AG04449 (cell line): ENCODE measurements at regions not wholly inside any gene's neighbourhood (a gene's known extent, or its start where the extent isn't known, plus 50 kb on each side); places are given as distances from the start of the nearest gene placed in this dataset.

Experiments
- CTCF ChIA-PET: fragments of 350-600 bp; formaldehyde crosslinking; extraction: SDS; loops from one replicate; lab custom pipeline; 2021; ENCODE audit warnings: antibody characterized with exemption; lab: Yijun Ruan, JAX
- POLR2A ChIA-PET: fragments of 400-600, 350-600 bp; formaldehyde crosslinking; extraction: SDS; loops from one replicate; lab custom pipeline; 2020; ENCODE audit warnings: antibody characterized with exemption, inconsistent platforms; lab: Yijun Ruan, JAX
- DNase-seq: peaks from one replicate; pipeline ENCODE4 v3.0.0-alpha.2; 2010; ENCODE audit warnings: low read depth, low spot score
- H3K4me3 ChIP-seq: 2 replicates; pipeline ENCODE4 v1.5.1; 2011; ENCODE audit warnings: low read depth, mild to moderate bottlenecking, control low read depth, low read length
- TF ChIP-seq, protein P1 (sequence below): IDR thresholded peaks from one replicate; pipeline ENCODE4 v1.5.1; 2011; ENCODE audit warnings: mild to moderate bottlenecking, moderate library complexity, low read length, control low read depth, inconsistent platforms; ENCODE audit not compliant: insufficient read depth; ENCODE audit errors: missing control alignments

- CTCF ChIA-PET = no interaction called here
- POLR2A ChIA-PET = no interaction called here
- no peak for DNase-seq
- H3K4me3 ChIP-seq = no peak overlapping the region
- TF ChIP-seq, protein P1, sequence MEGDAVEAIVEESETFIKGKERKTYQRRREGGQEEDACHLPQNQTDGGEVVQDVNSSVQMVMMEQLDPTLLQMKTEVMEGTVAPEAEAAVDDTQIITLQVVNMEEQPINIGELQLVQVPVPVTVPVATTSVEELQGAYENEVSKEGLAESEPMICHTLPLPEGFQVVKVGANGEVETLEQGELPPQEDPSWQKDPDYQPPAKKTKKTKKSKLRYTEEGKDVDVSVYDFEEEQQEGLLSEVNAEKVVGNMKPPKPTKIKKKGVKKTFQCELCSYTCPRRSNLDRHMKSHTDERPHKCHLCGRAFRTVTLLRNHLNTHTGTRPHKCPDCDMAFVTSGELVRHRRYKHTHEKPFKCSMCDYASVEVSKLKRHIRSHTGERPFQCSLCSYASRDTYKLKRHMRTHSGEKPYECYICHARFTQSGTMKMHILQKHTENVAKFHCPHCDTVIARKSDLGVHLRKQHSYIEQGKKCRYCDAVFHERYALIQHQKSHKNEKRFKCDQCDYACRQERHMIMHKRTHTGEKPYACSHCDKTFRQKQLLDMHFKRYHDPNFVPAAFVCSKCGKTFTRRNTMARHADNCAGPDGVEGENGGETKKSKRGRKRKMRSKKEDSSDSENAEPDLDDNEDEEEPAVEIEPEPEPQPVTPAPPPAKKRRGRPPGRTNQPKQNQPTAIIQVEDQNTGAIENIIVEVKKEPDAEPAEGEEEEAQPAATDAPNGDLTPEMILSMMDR = no peak
Observed at GRCh38 chr10:21047511-21047910, 150.4 kb upstream of the NEBL start.

- CTCF ChIA-PET = no interaction called here
- no peak overlapping the region for H3K4me3 ChIP-seq
- TF ChIP-seq, protein P1 = no peak
- no peak for DNase-seq
- POLR2A ChIA-PET = no interaction called here
Observed at GRCh38 chr10:21047096-21047495, 150.0 kb upstream of the NEBL start.

DNA sequence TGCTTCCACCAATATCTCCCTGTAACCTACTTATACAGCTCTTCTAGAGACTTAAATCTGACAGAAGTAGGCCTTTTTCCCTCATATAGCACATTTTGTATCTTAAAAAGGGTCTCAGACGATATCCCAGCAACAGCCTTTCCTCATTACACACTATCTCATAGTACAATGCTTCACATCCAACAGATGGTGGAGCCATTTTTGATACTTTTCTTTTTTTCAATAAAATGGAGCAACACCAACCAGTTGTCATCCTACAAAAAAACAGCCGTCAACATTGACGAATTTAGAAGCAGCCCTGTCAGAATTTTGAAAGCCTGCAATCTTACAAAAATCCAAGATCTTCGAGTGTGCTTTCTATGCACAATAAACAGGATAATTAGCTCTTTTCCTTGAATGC lies 145.9 kb upstream of the NEBL start:
- POLR2A ChIA-PET = no interaction called here
- TF ChIP-seq, protein P1 = no peak
- H3K4me3 ChIP-seq = no peak overlapping the region
- CTCF ChIA-PET = no interaction called here
- no peak for DNase-seq

GRCh38 chr10:21042536-21042935 lies 145.4 kb upstream of the NEBL start:
- TF ChIP-seq, protein P1 = no peak
- no peak for DNase-seq
- ChIA-PET POLR2A (no interaction called here), CTCF (no interaction called here)
- H3K4me3 ChIP-seq = no peak overlapping the region

GRCh38 chr10:21041763-21042458 lies 144.8 kb upstream of the NEBL start:
- H3K4me3 ChIP-seq = no peak overlapping the region
- ChIA-PET POLR2A (no interaction called here), CTCF (no interaction called here)
- TF ChIP-seq, protein P1 = no peak
- DNase-seq = no peak

GRCh38 chr10:21039721-21040120 lies 142.6 kb upstream of the NEBL start:
- no peak for DNase-seq
- CTCF ChIA-PET = no interaction called here
- H3K4me3 ChIP-seq = no peak overlapping the region
- TF ChIP-seq, protein P1 = no peak
- POLR2A ChIA-PET = no interaction called here
